Heart right ventricle (tissue), 16 donors: ENCODE measurements at regions not wholly inside any gene's neighbourhood (a gene's known extent, or its start where the extent isn't known, plus 50 kb on each side); places are given as distances from the start of the nearest gene placed in this dataset.

Experiments
- ATAC-seq, 8 donors: fragments of 200-7000 bp; cut with Tn5 transposase; one replicate each; pipeline ENCODE4 v1.9.1; 2020; ENCODE audit warnings: mild to moderate bottlenecking in 8 of 8, moderate library complexity in 8 of 8, moderate number of reproducible peaks in 1 of 8
- DNase-seq, 2 donors: peaks; one replicate each; pipeline ENCODE4 v3.0.0-alpha.2; 2020
- H3K27ac ChIP-seq, 10 donors: fragments of 200-600 bp; sonication (generic) in 2 of 10; one replicate each; pipeline versions ENCODE4 v1.5.0 to v1.8.0; 2020 to 2022; ENCODE audit warnings: mild to moderate bottlenecking in 3 of 10
- H3K27me3 ChIP-seq, 7 donors: fragments of 200-600 bp; one replicate each; pipeline ENCODE4 v1.8.0; 2021 to 2022; ENCODE audit warnings: mild to moderate bottlenecking in 2 of 7
- H3K36me3 ChIP-seq, 9 donors: fragments of 200-600 bp; sonication (generic) in 1 of 9; one replicate each; pipeline versions ENCODE4 v1.5.0 to v1.8.0; 2020 to 2022; ENCODE audit warnings: mild to moderate bottlenecking in 2 of 9
- H3K4me1 ChIP-seq, 9 donors: fragments of 200-600 bp; sonication (generic) in 1 of 9; one replicate each; pipeline versions ENCODE4 v1.5.0 to v1.8.0; 2020 to 2022; ENCODE audit warnings: mild to moderate bottlenecking in 4 of 9
- H3K4me3 ChIP-seq, 10 donors: fragments of 200-600 bp; sonication (generic) in 2 of 10; one replicate each; pipeline versions ENCODE4 v1.5.0 to v1.8.0; 2020 to 2022; ENCODE audit warnings: mild to moderate bottlenecking in 7 of 10, moderate library complexity in 2 of 10
- H3K9me3 ChIP-seq, 11 donors: fragments of 200-600 bp in 10 of 11; sonication (generic) in 2 of 11; one replicate each; pipeline versions ENCODE4 v1.5.0 to v1.8.0; 2013 to 2022; ENCODE audit warnings: mild to moderate bottlenecking in 2 of 11, control low read depth in 1 of 11, moderate library complexity in 1 of 11
- CTCF ChIP-seq, 9 donors: fragments of 200-600 bp; sonication (generic) in 2 of 9; IDR thresholded peaks; one replicate each; pipeline versions ENCODE4 v1.5.0 to v1.8.0; 2021 to 2022; ENCODE audit warnings: antibody characterized with exemption in 9 of 9, mild to moderate bottlenecking in 5 of 9, moderate library complexity in 1 of 9
- WGBS, 2 donors: extraction: QIAGEN DNeasy Blood & Tissue Kit; methylation state at CpG; one replicate each; pipeline ENCODE4 v1.1.7; 2013; ENCODE audit warnings: inconsistent platforms in 1 of 2; 5-methylcytosine and 5-hydroxymethylcytosine counted together
- intact Hi-C, 10 donors: fragments of 100-400 bp; cut with DNase I; formaldehyde crosslinking; loops; one replicate each; pipeline versions ENCODE4 v1.11.1 to v1.14.2; 2022
- donor health status: Arrhythmogenic right ventricular cardiomyopathy.
- donor health status: ischemic (EF 13 %, LVEDD 7.1; RV severe dilation, severe dysfunction).
- donor health status: healthy with polysubstance abuse.
- donor health status: DM: no; HTN: yes; CAD: no.
- donor health status: DM: no; HTN: no; CAD: no.
- donor health status: ischemic (EF 25% LVEDD 6.9; RV normal size, moderate dysfunction).
- donor health status: ischemic (EF 25% LVEDD 5.7; RV mildly dilated, moderate dysfunction).
- donor health status: healthy.
- donor health status: DM: yes; HTN: yes; CAD: no.
- donor health status: Ischemic cardiomyopathy.
- donor health status: ischemic (EF 35%, LVEDD 5.7; RV mildly dilated, moderate dysfunction).
- donor health status: nonischemic (EF 11% LVEDD 7.7; RV severe dilation, severe dysfunction).
- donor health status: DM: yes; HTN: yes; CAD: no.
- donor health status: PGD.
- donor health status: ischemic (EF 29% LVEDD 5.4; RV normal size, mild dysfunction).
- donor health status: nonischemic (EF 23%, LVEDD 6.1; RV moderate dilation, normal function).

GRCh38 chr18:30415903-30416302 is 626.6 kb downstream of the DSC3 start:
- ATAC-seq (no peak), DNase-seq (no peak)
- 54 to 57% methylated on average over 2 of the region's 2 CpGs for WGBS, 2 donors
- no peaks in the 10 kb centered on the region for H3K27me3 ChIP-seq
- no peak overlapping the region for H3K4me3 ChIP-seq
- no peak for TF ChIP-seq CTCF (IDR thresholded peaks at IDR 0.05)
- H3K4me1 ChIP-seq: no peaks in the 10 kb centered on the region
- intact Hi-C loops: loop anchor here in 1 of 10 donors (10.0 kb wide), 1 partner anchor 51 kb away; no protein-coding TSS in a partner anchor
- H3K36me3 ChIP-seq: no peaks in the 10 kb centered on the region
- no peak overlapping the region for H3K27ac ChIP-seq
- peaks cover 0 to 8% (median 0%) of the 10 kb centered on the region in 11 donors for H3K9me3 ChIP-seq

GRCh38 chr18:30409120-30409519 is 633.4 kb downstream of the DSC3 start:
- no peak overlapping the region for H3K4me3 ChIP-seq
- intact Hi-C loops: no loop called here
- H3K36me3 ChIP-seq: no peaks in the 10 kb centered on the region
- ATAC-seq: no peak
- no peak for DNase-seq
- no peaks in the 10 kb centered on the region for H3K27me3 ChIP-seq
- H3K4me1 ChIP-seq: peaks cover 0 to 3% (median 0%) of the 10 kb centered on the region in 9 donors
- 71 to 77% methylated on average over 3 of the region's 3 CpGs for WGBS, 2 donors
- TF ChIP-seq CTCF (IDR thresholded peaks at IDR 0.05): no peak
- H3K27ac ChIP-seq: no peak overlapping the region
- H3K9me3 ChIP-seq: peaks cover 0 to 30% (median 3%) of the 10 kb centered on the region in 11 donors

- no peak for TF ChIP-seq CTCF (IDR thresholded peaks at IDR 0.05)
- Histone ChIP-seq H3K27ac (no peak overlapping the region), H3K9me3 (peaks cover 0 to 27% (median 3%) of the 10 kb centered on the region in 11 donors), H3K36me3 (no peaks in the 10 kb centered on the region), H3K4me3 (no peak overlapping the region), H3K4me1 (peaks cover 0 to 3% (median 0%) of the 10 kb centered on the region in 9 donors), H3K27me3 (no peaks in the 10 kb centered on the region)
- no peak for ATAC-seq
- intact Hi-C loops: no loop called here
- DNase-seq: no peak
- WGBS, 2 donors: 56 to 57% methylated on average over 3 of the region's 3 CpGs
Measured at GRCh38 chr18:30406728-30407127, 635.8 kb downstream of the DSC3 start.

GRCh38 chr18:30405038-30405437 is 637.5 kb downstream of the DSC3 start:
- H3K27me3 ChIP-seq: no peaks in the 10 kb centered on the region
- 50 to 55% methylated on average over 1 of the region's 1 CpG for WGBS, 2 donors
- no peak for TF ChIP-seq CTCF (IDR thresholded peaks at IDR 0.05)
- H3K9me3 ChIP-seq: peaks cover 0 to 19% (median 3%) of the 10 kb centered on the region in 11 donors
- ATAC-seq (no peak), DNase-seq (no peak)
- peaks cover 0 to 3% (median 0%) of the 10 kb centered on the region in 9 donors for H3K4me1 ChIP-seq
- intact Hi-C loops: no loop called here
- H3K27ac ChIP-seq: no peak overlapping the region
- no peak overlapping the region for H3K4me3 ChIP-seq
- H3K36me3 ChIP-seq: no peaks in the 10 kb centered on the region
